ENCODE measurements at regions not wholly inside any gene's neighbourhood (a gene's known extent, or its start where the extent isn't known, plus 50 kb on each side); places are given as distances from the start of the nearest gene placed in this dataset.

DNA sequence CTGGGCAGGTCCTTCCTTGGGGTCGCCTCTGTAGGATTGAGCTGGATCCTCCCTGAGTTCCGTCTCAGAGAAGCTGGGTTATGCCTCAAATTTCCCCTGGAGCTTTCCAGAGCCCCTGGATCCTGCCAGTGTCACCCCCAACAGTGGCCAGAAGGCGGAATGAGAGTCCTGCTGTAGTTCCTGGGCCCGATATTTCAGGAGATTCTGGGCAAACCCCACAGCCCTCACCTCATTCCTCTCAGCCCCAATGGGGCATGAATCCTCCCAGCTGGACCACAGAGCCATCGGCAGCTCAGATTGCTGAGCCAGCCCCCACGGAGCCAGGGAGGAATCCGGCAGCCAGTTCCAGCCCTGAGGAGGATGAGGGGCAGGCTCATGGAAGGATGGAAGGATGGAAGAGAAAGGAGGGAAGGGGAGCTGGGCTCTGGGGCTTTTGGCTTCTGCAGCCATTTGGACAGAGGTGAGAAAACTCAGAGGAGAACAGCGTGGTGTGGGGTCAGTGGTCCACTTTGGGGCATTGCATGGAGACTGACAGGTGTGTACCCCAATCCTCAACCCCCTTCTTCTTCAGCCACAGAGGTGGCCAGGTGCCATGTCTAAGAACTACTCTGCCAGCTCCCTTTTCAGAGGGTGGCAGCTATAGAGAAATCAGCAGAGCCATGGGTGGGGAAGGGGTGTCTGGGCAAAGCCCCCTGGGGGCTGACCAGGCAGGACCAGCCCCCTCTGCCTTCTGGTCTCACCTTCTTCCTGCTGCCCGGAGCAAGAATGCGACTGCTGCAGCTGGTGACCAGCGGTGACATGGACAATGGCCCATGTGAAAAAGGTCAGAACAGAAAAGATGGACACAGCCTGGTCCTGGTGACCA, 867.6 kb downstream of the TBC1D22A start:
- H3K36me3 ChIP-seq (replicated peaks in 1 of 2), result no peaks in the 10 kb centered on the region
- TF ChIP-seq POLR2A (IDR thresholded peaks at IDR 0.05), result no peak
- TF ChIP-seq, protein P1, sequence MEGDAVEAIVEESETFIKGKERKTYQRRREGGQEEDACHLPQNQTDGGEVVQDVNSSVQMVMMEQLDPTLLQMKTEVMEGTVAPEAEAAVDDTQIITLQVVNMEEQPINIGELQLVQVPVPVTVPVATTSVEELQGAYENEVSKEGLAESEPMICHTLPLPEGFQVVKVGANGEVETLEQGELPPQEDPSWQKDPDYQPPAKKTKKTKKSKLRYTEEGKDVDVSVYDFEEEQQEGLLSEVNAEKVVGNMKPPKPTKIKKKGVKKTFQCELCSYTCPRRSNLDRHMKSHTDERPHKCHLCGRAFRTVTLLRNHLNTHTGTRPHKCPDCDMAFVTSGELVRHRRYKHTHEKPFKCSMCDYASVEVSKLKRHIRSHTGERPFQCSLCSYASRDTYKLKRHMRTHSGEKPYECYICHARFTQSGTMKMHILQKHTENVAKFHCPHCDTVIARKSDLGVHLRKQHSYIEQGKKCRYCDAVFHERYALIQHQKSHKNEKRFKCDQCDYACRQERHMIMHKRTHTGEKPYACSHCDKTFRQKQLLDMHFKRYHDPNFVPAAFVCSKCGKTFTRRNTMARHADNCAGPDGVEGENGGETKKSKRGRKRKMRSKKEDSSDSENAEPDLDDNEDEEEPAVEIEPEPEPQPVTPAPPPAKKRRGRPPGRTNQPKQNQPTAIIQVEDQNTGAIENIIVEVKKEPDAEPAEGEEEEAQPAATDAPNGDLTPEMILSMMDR (IDR thresholded peaks at IDR 0.05), result no peak
- peak in 2 of 7 donors; percentile 0 to 21 for DNase-seq
- no peaks in the 10 kb centered on the region for H3K9me3 ChIP-seq (replicated peaks in 1 of 3)
- intact Hi-C loops (cut with DNase I), result no loop called here
- WGBS, 4 donors, result 64 to 73% (median 66%) methylated on average over 8 to 11 of the region's 11 CpGs
- H3K27me3 ChIP-seq, result peaks cover 3% of the 10 kb centered on the region
- H3K4me1 ChIP-seq (replicated peaks in 1 of 2), result no peaks in the 10 kb centered on the region
- no peak overlapping the region for H3K4me3 ChIP-seq
- H3K27ac ChIP-seq, result no peak overlapping the region

DNA sequence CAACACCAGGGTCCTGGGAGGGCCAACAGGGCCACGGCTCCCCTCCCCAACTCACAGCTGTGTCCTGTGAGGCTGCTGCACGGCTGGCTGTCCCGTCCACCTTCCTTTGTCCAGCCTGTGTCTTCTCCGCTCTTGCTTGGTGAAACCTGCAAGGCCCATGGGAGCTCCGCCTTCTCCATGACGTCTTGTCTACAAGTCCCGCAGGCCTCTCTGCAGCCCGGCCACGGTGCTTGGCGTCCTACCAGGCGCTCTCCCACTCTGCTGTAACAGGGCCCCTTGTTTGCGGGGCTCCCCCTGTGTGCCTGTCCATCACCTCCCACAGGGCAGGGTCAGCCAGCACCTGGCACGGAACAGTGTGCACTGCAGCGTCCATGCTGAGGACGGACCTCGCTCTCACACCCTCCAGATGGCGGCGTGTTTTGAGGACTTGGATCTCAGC, 866.8 kb downstream of the TBC1D22A start:
- H3K27me3 ChIP-seq, result peaks cover 5% of the 10 kb centered on the region
- no peaks in the 10 kb centered on the region for H3K4me1 ChIP-seq (replicated peaks in 1 of 2)
- DNase-seq, result peak in 2 of 7 donors; percentile 9 to 34
- intact Hi-C loops (cut with DNase I), result no loop called here
- H3K27ac ChIP-seq, result no peak overlapping the region
- WGBS, 4 donors, result 56 to 70% (median 63%) methylated on average over 11 to 18 of the region's 18 CpGs
- no peaks in the 10 kb centered on the region for H3K9me3 ChIP-seq (replicated peaks in 1 of 3)
- H3K4me3 ChIP-seq, result no peak overlapping the region
- TF ChIP-seq, protein P1 (IDR thresholded peaks at IDR 0.05), result no peak
- no peaks in the 10 kb centered on the region for H3K36me3 ChIP-seq (replicated peaks in 1 of 2)

DNA sequence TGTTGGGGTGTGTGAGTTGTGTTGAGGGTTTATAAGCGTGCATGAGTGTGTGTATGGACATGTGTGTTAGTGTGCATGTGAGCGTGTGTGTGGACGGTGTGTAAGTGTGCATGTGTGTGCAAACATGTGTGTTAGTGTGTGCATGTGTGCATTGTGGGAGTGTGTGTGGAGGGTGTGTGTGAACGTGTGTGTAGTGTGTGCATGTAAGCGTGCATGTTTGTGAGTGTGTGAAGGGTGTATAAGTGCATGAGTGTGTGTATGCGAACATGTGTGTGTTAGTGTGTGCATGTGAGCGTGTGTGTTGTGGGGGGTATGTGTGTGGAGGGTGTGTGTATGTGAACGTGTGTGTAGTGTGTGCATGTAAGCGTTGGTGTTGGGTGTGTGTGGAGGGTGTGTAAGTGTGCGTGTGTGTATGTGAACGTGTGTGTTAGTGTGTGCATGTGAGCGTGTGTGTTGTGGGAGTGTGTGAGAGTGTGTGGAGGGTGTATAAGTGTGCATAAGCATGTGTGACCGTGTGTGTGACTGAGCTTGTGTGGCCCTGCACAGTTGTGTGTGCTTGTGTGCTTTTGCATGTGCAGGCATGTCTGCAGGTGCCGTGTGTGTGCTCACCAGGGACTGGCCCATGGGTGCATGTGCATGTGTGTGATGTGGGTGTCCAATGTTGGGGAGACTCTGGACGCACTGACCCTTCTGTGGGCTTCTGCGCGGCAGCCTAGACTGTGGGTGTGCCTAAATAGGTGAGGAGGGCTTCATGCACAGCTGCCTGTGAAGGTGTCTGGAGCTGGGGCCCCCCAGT, 866.2 kb downstream of the TBC1D22A start:
- no peaks in the 10 kb centered on the region for H3K36me3 ChIP-seq (replicated peaks in 1 of 2)
- TF ChIP-seq POLR2A (IDR thresholded peaks at IDR 0.05), result no peak
- TF ChIP-seq, protein P1 (IDR thresholded peaks at IDR 0.05), result no peak
- intact Hi-C loops (cut with DNase I), result no loop called here
- peaks cover 5% of the 10 kb centered on the region for H3K27me3 ChIP-seq
- H3K27ac ChIP-seq, result no peak overlapping the region
- H3K4me1 ChIP-seq (replicated peaks in 1 of 2), result no peaks in the 10 kb centered on the region
- peak in 2 of 7 donors; percentile 3 to 11 for DNase-seq
- no peak overlapping the region for H3K4me3 ChIP-seq
- no peaks in the 10 kb centered on the region for H3K9me3 ChIP-seq (replicated peaks in 1 of 3)
- WGBS, 4 donors, result 89 to 93% (median 91%) methylated on average over 14 to 17 of the region's 17 CpGs

DNA sequence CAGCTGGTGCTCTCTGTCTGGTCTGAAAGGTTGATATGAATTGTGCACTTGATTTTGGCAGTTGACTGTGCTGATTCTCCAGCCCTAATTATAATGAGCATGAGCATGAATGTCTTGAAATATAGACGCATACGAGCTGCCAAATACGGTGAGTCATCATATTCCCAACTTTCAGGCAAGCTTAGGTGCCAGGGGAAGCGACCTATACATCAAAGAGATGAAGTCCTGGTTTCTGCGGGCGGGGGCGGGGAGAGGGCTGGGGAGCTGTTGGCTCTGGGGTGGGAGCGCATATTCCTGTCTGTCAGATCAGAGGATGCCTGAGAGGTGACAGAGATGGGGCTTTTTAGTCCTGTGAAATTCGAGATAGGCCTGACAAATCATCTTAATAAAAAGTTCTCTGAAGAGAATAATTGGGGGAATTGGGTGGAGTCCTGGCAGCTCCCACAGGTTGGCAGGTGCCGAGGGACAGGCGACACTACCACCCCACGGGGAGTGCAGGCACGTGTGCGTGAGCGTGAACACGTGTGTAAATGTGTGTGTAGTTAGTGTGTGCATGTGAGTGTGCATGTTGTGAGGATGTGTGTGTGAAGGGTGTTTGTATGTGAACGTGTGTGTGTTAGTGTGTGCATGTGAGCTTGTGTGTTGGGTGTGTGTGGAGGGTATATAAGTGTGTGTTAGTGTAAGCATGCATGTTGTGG, 865.3 kb downstream of the TBC1D22A start:
- WGBS, 4 donors, result 50 to 54% (median 51%) methylated on average over 17 of the region's 17 CpGs
- intact Hi-C loops (cut with DNase I), result no loop called here
- DNase-seq, result peak in 1 of 7 donors; percentile 13
- Histone ChIP-seq H3K36me3 (replicated peaks in 1 of 2) (no peaks in the 10 kb centered on the region), H3K4me3 (no peak overlapping the region), H3K4me1 (replicated peaks in 1 of 2) (no peaks in the 10 kb centered on the region), H3K9me3 (replicated peaks in 1 of 3) (no peaks in the 10 kb centered on the region), H3K27ac (no peak overlapping the region), H3K27me3 (peaks cover 5% of the 10 kb centered on the region)
- no peak for TF ChIP-seq POLR2A (IDR thresholded peaks at IDR 0.05)

All from adrenal gland (tissue), 9 donors.